ENCODE measurements at regions not wholly inside any gene's neighbourhood (a gene's known extent, or its start where the extent isn't known, plus 50 kb on each side); places are given as distances from the start of the nearest gene placed in this dataset.
"Not testable (repeated sequence)": the region's sequence is repeated elsewhere in the genome, so short reads cannot be mapped to it uniquely, and the experiment has no call there.

DNA sequence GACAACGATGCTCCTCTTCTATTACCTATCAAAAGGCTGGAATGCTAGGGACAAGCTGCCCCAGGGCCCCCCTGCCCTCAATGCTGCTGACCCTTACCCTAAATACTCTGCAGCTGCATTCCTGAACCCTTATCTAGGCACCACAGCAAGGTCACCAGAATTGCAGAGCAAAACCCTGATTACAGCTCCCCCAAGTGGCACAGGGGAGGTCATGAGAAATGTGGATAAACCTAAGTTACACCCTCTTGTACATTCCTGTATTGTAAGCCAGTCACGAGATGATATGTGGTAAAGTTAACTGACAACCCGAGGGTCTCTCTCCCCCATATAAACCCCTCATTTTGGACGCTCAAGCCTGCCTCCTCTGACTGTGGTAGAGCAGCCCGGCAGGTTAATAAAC lies 411.8 kb upstream of the STXBP6 start:
- no peaks in the 10 kb centered on the region for H3K27me3 ChIP-seq (ENCODE audit: low read length)
- intact Hi-C loops (cut with micrococcal nuclease) = no loop called here
- H3K4me1 ChIP-seq (ENCODE audit: insufficient read depth, low read length) = no peaks in the 10 kb centered on the region
- H3K9me3 ChIP-seq (ENCODE audit: low read length) = peaks cover 6% of the 10 kb centered on the region; the same call in 1 of the 2 replicates
- no peaks in the 10 kb centered on the region for H4K20me1 ChIP-seq (ENCODE audit: low read length)
- POLR2A ChIA-PET (ENCODE audit: unreplicated experiment) = no interaction called here
- TF ChIP-seq EZH2 (IDR thresholded peaks at IDR 0.05; ENCODE audit: low read length, unreplicated experiment) (no peak), EZH2phosphoT487 (IDR thresholded peaks at IDR 0.05; ENCODE audit: borderline replicate concordance, low read length) (no peak)
- TF ChIP-seq, protein P1, sequence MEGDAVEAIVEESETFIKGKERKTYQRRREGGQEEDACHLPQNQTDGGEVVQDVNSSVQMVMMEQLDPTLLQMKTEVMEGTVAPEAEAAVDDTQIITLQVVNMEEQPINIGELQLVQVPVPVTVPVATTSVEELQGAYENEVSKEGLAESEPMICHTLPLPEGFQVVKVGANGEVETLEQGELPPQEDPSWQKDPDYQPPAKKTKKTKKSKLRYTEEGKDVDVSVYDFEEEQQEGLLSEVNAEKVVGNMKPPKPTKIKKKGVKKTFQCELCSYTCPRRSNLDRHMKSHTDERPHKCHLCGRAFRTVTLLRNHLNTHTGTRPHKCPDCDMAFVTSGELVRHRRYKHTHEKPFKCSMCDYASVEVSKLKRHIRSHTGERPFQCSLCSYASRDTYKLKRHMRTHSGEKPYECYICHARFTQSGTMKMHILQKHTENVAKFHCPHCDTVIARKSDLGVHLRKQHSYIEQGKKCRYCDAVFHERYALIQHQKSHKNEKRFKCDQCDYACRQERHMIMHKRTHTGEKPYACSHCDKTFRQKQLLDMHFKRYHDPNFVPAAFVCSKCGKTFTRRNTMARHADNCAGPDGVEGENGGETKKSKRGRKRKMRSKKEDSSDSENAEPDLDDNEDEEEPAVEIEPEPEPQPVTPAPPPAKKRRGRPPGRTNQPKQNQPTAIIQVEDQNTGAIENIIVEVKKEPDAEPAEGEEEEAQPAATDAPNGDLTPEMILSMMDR (conservative IDR thresholded peaks at IDR 0.05; ENCODE audit: low read depth, low read length) = no peak
- H3K79me2 ChIP-seq (ENCODE audit: low read length) = no peaks in the 10 kb centered on the region
- H3K9me2 ChIP-seq (replicated peaks; ENCODE audit: low read length) = no peaks in the 10 kb centered on the region
- no peaks in the 10 kb centered on the region for H3F3A ChIP-seq (ENCODE audit: low read length, unreplicated experiment)
- H3K36me3 ChIP-seq (ENCODE audit: low read depth, low read length) = no peaks in the 10 kb centered on the region
- no peak overlapping the region for H3K27ac ChIP-seq (ENCODE audit: low read length)
- H2AFZ ChIP-seq (ENCODE audit: low read length) = no peak overlapping the region
- no peak for ATAC-seq
- H3K4me3 ChIP-seq (ENCODE audit: low read length) = no peak overlapping the region
- no peak overlapping the region for H3K4me2 ChIP-seq (ENCODE audit: low read length)
- CTCF ChIA-PET = no interaction called here
- no peak for DNase-seq
- no peak overlapping the region for H3K9ac ChIP-seq (ENCODE audit: low read length)
- BruUV-seq (replicated peaks) = no TSS peak

DNA sequence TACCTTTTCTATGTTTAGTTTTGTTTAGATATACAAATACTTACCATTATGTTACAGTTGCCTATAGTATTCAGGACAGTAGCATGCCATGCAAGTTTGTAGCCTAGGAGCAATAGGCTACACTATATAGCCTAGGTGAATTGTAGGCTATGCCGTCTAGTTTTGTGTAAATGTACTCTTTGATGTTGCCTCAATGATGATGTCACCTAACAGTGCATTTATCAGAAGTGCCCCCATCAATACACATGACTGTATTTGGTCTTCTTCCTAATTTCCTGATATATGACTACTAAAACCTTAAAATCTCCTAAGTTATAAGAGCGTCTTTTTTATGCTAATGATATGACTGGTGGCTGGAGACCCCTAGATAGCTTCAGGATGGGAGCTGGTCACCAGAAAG lies 394.4 kb upstream of the STXBP6 start:
- H3F3A ChIP-seq (ENCODE audit: low read length, unreplicated experiment) = no peaks in the 10 kb centered on the region
- no peak overlapping the region for H3K4me3 ChIP-seq (ENCODE audit: low read length)
- TF ChIP-seq EZH2phosphoT487 (IDR thresholded peaks at IDR 0.05; ENCODE audit: borderline replicate concordance, low read length) (no peak), EZH2 (IDR thresholded peaks at IDR 0.05; ENCODE audit: low read length, unreplicated experiment) (no peak)
- TF ChIP-seq, protein P1 (conservative IDR thresholded peaks at IDR 0.05; ENCODE audit: low read depth, low read length) = no peak
- ChIA-PET POLR2A (ENCODE audit: unreplicated experiment) (no interaction called here), CTCF (no interaction called here)
- no peaks in the 10 kb centered on the region for H3K79me2 ChIP-seq (ENCODE audit: low read length)
- H4K20me1 ChIP-seq (ENCODE audit: low read length) = no peaks in the 10 kb centered on the region
- no peaks in the 10 kb centered on the region for H3K36me3 ChIP-seq (ENCODE audit: low read depth, low read length)
- H3K4me2 ChIP-seq (ENCODE audit: low read length) = no peak overlapping the region
- no peak overlapping the region for H3K9ac ChIP-seq (ENCODE audit: low read length)
- intact Hi-C loops (cut with micrococcal nuclease) = no loop called here
- no peak for ATAC-seq
- no peak overlapping the region for H2AFZ ChIP-seq (ENCODE audit: low read length)
- H3K4me1 ChIP-seq (ENCODE audit: insufficient read depth, low read length) = no peaks in the 10 kb centered on the region
- no peaks in the 10 kb centered on the region for H3K27me3 ChIP-seq (ENCODE audit: low read length)
- no peak overlapping the region for H3K27ac ChIP-seq (ENCODE audit: low read length)
- peaks cover 18% of the 10 kb centered on the region for H3K9me3 ChIP-seq (ENCODE audit: low read length)
- H3K9me2 ChIP-seq (replicated peaks; ENCODE audit: low read length) = no peaks in the 10 kb centered on the region
- no TSS peak for BruUV-seq (replicated peaks)
- no peak for DNase-seq

DNA sequence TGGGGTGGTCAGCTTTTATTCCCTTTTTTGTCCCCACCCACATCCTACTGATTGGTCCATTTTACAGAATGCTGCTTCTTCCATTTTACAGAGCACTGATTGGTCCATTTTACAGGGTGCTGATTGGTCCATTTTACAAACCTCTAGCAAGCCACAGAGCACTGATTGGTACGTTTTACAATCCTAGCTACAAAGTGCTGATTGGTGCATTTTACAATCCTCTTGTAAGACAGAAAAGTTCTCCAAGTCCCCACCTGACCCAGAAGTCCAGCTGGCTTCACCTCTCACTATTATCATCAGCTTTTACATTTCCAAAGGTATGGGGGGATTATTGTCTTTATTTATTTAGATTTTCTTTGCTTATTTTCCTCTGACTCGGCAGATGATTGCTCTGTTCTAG lies 390.4 kb upstream of the STXBP6 start:
- H3K27ac ChIP-seq (ENCODE audit: low read length); H3K4me2 ChIP-seq (ENCODE audit: low read length); H3K4me1 ChIP-seq (ENCODE audit: insufficient read depth, low read length); POLR2A ChIA-PET (ENCODE audit: unreplicated experiment); CTCF ChIA-PET; H3F3A ChIP-seq (ENCODE audit: low read length, unreplicated experiment); H3K79me2 ChIP-seq (ENCODE audit: low read length); BruUV-seq (replicated peaks); intact Hi-C loops (cut with micrococcal nuclease); H3K9ac ChIP-seq (ENCODE audit: low read length); H3K27me3 ChIP-seq (ENCODE audit: low read length); H3K4me3 ChIP-seq (ENCODE audit: low read length); H3K9me2 ChIP-seq (replicated peaks; ENCODE audit: low read length); H3K36me3 ChIP-seq (ENCODE audit: low read depth, low read length); H2AFZ ChIP-seq (ENCODE audit: low read length); H4K20me1 ChIP-seq (ENCODE audit: low read length); ATAC-seq; DNase-seq: not testable (repeated sequence)
- H3K9me3 ChIP-seq (ENCODE audit: low read length) = peaks cover 26% of the 10 kb centered on the region

All from PC-3 (cell line).